COR-L47 (cell line): ENCODE measurements at regions not wholly inside any gene's neighbourhood (a gene's known extent, or its start where the extent isn't known, plus 50 kb on each side); places are given as distances from the start of the nearest gene placed in this dataset.

Experiments used
- DNase-seq: peaks from one replicate; lab custom pipeline; 2025; lab: John Stamatoyannopoulos, UW

DNA sequence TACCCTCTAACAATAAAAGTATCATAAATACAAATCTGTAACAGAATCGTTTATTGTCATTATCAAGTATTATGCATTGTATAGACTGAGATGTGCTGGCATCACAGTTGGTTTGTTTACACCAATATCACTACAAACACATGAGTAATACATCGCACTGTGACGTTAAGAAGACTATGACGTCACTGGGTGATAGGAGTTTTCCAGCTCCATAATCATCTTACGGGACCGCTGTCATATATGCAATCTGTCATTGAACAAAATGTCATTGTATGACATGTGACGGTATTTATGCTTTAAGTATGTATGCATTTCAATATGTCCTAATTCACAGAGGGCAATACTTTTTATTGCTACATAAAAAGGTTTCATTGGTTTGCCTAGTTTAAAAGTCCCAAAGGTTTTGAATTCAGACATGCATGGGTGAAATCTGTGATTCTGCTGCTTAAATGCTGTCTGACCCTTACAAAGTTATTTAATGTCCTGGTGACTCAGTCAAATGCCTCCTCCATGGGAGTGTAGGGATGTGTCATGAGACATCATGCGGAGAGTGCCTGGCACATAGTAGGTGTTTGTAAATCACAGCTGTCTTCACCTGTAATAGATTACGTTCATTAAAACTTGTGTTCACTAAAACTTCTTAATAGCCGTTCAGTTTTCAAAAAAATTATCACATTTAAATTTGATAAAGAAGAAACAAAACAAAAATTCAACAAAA is 160.7 kb upstream of the PDE10A start:
- DNase-seq, result no peak

DNA sequence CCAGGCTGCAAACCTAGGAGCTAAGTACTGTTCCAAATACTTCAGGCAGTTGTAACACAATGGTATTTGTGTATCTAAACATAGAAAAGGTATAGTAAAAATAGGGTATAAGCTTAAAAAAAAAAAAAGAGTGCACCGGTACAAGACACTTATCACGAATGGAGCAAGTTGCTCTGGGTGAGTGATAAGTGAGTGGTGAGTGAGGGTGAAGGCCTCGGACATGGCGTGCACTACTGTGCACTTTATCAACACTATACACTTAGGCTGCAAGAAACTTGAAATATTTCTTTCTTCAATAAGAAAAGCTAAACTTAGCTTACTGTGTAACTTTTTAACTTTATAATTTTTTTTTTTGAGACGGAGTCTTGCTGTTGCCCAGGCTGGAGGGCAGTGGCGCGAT is 159.5 kb upstream of the PDE10A start:
- no peak for DNase-seq

DNA sequence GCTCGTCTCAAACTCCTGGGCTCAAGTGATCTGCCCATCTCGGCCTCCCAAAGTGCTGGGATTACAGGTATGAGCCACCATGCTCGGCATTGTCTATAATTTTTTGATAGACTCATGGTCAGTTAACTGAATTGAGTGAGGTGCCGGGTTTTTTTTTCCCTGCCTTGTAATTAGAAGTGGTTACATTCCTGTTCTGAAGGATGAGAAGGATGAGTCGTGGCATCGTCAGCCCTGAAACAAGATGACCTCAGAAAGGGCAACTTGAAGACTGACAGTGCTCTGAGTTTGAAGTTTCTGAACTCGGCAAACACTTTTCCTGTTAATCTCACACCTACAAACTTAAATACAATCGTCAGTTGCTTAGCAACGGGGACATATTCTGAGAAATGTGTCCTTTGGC is 158.7 kb upstream of the PDE10A start:
- no peak for DNase-seq

DNA sequence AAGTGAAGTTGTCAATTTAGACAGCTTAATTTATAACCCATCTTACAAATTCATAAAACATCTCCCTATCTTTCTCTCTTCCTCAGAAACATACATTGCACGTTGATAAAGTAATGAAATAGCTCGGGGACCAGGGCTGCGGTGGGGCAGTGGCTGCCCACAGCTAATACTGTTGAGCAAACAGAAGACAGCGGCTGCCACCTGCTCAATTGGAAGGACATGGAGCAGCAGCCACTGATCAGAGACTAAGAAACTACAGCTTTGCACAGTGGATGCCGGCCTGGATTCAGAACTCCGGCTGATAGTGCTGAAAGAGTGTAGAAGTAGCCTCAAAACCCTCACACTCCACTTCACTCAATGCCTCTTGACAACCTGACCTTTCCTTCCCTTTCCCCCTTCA is 157.9 kb upstream of the PDE10A start:
- no peak for DNase-seq

DNA sequence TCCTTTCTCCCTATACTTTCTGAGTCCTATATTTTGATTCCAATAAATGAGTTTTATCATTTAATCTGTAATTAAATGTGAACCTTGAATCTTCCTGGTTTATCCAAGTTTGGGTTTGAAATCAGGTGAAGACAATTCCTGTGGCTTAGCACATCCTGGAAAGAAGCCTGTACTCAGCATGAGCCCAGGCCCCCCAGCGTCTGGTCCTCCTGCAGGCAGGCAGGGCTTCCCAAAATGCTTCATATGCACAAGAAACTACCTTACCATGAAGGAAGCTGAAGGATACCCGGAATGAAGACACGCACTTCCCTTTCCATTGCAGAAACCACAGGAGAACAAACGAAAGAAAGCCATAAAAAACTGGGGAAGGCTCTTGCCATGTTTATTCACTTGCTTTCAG is 157.4 kb upstream of the PDE10A start:
- DNase-seq, result no peak

DNA sequence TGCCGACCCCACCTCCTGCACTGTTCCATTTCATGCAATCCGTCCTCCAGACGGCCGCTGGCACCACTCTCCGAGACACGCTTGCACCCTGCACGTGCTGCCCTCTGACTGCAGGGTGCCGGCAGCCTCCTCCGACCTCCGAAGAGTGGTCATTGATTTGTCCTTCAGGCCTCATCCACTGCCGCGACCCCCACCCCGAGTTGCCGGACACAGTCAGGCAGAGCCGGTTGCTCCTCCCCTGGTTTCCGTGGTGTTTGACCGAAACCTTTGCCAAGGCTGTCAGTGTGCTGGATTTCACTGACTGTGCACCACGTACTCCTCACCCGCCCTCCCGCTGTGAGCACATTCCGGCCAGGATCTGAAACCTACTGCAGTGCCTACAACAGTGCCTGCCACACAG is 156.4 kb upstream of the PDE10A start:
- no peak for DNase-seq

DNA sequence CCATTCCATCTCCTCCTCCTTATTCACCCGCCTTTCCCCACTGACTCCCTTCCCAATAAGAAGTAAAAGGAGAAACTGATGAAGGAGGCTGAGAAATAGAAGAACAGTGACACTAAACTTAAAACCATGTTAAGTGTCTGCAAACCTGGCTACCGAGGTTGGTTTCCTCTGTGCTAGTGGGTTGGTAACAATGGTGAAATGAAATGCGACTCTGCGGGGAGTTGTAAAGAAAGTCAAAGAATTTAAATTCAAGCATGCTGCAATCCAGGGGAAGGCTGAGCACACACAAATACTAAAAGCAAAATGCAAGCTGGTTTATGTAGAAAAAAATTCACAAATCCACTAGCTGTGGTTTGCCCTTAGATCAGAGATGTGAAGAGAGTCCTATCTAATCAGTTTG is 155.2 kb upstream of the PDE10A start:
- DNase-seq, result no peak

DNA sequence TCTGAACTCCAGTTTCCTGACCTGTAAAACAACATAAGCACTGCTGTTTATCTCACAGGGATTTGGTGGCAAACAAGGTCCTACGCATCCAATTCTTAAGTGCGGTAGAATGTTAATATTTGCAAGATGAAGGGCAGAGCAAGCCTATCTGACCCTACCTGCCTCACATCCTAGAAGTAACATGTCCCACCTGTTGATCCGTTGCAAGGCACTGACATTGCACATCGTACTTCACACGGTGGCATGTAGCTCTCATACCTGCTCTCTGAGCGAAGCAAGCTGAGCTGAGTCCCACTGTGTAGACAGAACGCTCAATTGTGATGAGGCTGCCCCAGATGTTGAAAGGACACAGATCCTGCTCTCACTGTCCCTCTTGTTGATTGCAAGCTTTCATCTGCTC is 154.7 kb upstream of the PDE10A start:
- no peak for DNase-seq

DNA sequence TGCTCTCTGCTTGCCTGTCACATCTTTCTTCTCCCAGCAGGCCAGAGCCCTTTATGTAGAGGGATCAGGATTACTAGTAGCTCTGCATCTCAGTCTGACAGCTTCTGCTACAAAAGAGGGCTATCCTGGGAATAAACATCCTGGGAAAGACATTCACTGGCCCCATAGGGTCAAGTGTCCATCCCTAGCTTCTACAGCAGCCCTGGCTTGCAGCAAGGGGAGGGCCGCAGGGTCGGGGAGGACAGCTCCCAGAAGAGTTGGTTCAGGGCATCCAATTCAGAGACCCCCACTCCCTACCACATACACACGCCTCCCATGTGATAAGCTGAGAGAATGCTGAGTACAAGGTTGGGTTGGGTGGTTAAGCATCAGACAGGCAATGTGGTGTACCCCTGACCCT is 154.1 kb upstream of the PDE10A start:
- no peak for DNase-seq

DNA sequence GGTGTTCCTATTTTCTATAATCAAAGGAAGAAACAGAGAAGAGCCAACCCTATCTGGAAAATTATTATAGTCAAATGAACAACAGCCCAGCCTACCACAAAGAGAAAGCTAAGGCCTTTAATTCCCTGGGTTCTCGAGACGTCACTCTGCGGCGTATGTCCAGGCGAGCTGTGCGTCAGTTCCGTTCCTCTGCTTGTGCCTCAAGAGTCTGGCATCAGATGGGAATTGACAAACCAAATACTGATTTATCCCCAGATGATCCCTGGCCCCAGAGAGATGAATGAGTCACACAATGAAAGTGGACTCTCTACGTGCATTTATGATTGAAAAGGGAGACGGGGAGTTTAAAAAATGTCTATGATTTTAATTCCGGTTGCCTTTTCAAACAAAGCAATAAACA is 151.6 kb upstream of the PDE10A start:
- DNase-seq, result no peak

DNA sequence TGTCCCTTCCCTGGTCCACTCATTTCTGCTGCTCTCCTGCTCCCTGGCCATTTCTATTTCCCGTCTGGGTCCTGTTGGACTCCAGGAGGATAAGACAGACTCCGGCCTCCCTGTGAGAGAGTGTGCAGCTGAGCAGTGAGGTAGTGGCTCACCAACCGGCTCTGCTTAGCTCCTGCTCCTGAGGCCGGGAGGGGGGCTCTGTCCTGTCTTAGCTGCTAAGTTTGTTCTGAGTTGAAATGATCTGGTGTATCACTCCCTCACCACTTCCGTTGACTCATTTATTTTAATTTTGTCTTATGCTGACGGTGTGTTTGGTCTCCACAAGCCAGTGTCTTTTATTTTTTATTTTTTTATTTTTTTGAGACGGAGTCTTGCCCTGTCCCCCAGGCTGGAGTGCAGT is 148.5 kb upstream of the PDE10A start:
- no peak for DNase-seq

DNA sequence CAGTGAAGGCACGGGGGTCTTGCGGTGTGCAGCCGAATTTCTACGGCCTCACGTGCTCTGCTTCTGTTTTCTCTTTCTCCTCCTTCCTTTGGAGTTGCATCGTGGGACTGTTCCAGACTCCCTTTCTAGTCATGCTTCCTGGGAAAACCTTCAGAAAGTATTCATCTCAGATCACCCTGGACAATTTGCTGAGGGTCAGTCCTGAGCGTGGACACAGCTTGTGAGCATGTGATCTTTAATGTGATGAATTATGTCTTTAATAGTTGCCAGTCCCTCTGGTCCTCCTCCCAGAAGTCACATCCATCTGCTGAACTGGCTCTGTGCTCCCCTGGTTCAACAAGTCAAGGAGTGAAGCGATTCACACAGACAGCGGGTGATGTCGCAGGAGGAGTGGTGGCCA is 145.0 kb upstream of the PDE10A start:
- DNase-seq, result no peak

DNA sequence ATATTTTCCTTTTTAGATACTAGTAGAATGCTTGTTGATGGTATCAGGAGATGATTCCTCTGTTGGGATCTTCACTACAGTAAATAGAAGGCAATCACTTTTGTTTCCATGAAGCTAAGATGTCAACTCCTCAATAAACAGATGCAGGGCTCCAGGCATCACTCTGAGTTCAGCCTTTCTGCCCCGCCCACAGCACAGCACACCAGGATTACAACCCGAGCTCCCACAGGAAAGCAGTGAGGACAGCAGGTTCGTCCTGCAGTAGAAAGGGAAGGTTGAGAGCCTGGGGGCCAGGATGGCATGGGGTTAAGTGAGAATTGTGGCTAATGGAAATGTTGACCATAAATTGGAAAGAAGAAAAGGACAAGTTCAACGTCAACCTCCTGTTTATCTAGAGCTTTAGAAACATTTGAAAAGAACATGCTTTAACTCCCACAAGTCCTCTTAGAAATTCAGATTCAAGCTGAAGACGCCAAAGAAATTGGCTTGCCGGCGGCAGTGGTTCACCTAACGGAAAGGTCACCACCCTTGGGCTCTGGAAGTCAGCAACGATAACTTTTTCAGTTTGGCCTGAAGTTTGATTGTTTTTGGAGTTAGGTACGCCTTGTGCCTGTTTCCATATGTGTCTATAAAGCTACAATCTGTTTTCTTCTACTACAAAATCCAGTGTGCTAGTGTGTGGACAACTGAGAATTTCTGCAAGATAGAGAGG is 144.4 kb upstream of the PDE10A start:
- no peak for DNase-seq

DNA sequence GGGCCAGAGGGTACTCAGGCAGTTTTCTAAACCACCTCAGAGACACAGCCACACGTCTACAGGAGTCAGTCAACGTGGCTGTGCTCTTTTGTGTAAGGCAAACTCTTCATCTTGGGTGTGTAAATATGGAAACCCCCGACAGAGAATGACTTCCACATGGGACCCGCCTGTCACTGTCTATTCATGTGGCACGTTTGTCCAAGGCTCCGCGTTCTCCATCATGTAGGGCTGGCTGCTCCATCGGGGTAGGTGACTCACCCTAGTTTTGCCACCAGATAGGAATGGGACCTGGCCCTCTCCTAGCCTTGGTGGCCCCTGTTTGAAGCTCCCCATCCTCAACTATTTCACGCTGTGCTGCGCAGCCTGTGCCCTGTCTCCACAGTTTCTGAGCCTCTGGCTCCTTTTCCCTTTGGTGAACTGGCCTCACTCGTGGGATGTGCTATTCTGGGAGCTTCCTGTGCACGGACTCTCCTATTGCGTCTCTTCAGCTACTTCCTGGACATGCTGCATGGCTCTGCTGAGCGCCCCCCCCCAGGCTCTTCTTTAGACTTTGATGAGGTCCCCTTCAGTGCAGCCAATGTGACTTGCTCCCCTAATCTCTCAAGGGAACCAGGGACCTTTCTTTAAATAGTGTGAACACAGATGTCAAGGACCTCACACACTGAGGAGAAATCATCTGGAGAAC is 143.2 kb upstream of the PDE10A start:
- no peak for DNase-seq

DNA sequence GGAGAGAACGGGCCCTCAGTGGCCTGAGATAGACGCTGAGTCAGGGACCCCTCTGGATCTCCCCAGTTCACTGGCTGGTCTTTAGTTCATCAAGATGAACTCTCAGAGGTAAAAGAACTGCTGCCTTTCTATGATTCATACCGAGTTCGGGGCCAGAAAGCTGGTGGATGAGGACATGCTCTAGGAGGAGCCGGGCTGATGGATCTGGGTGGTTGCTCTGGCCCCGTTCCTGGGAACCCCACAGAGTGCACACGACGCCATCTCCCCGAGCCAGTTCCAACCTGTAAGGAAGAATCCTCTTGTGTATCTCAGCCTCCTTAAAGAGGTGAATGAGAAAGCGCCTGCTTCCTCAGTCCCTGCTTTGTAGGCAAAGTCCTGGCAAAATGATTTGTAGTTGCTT is 142.6 kb upstream of the PDE10A start:
- DNase-seq, result no peak

DNA sequence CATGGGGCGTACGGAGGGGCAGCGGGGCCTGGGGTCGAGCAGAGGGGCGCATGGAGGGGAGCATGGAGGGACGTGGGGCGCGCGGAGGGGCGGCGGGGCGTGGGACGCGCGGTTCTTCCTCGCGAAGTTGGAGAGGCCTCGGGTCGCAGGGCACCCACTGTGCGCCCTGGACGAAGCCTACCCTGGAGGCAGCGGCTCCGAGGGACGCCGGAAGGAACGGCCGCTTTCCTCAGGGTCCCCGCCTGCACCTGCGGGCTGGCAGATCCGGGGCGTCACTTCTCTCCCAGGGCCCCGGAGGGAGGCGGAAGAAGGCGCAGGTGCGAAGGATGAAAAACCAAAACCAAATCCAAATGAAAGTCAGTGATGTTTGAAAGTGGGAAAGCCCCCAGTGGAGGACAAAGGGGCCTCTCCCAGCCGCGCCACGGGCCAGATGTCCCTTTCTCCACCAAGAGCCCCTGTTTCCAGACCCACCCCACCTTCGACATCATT is 142.1 kb upstream of the PDE10A start:
- no peak for DNase-seq

DNA sequence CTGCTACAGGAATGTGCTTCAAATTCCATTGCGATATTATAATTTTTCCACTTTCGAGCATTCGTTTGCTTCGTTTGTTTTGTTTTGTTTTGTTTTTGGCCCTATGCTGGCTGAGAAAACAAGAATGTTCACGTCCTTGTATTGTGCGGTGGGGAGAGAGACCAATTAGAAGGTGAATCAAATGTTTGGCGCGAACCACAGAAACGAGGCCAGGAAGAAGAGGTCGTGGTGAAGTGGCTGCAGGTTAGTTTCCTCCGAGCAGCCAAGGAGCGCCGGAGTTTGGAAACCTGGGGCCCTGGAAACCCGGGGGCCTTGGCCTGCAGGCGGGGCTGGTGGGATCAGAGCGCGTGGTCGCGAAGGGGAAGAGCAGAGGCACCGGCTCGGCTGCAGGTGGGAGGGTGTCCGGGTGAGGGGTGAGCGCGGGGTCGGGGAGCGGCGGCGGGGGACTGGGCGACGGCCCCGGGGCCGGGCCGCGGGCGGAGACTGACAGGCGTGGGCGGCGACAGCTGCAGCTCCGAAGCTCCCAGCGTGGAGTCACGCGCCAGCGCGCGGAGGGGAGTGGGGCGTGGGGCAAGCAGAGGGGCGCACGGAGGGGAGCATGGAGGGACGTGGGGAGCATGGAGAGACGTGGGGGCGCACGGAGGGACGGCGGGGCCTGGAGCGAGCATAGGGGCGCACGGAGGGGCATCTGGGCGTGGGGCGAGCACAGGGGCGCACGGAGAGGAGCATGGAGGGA is 141.5 kb upstream of the PDE10A start:
- no peak for DNase-seq

DNA sequence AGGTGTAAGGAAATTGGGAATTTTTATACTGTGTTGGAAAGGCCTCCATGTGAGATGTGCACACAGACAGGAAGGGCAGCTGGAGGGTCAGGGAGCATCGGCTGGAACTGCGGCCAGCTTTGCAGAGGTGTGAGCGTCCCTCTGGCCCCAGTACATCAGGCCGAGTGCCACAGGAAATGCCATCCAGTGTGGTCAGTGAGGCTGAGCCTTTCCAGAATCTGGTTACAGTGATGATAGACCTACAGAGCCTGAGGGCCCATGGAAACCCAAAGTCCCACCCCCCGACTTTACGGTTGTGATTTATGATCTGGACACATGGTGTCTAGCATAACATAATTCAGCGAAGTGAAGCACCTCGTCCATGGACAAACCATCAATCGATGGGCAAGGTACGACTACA is 137.3 kb upstream of the PDE10A start:
- DNase-seq, result no peak

DNA sequence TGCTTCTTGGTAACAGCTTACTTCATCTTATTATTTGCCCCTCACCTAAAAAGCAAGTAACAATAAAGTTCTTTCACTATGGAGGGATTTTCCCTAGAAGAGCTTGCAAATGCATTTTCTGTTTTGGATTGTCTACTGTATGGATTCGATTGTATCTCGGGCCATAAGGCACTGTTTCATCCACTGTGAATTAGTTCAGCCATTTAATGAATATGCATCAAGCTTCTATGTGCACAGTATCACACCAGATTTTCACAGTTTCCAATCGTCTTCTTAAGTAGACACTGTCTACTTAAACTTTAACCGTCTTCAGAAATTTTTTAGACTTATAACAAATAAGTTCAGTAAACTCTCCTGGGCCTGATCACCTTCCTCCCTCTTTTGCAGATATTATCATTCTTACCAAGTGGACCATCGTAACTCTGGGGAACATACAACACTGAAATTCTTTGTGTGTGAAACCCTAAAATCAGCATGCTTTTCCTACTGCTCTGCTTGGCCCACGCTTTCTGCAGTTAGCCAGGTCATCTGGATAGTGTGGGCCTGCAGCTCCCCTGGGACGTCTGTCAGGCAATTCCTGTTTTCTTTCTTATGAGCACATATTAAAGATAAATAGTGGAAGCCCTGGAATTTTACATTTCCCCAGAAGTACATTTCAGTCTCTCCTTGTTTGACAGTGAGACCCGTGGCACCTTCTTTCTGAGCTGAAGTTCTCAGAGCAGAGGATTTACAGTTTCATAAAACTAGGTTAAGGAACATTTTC is 136.5 kb upstream of the PDE10A start:
- no peak for DNase-seq

DNA sequence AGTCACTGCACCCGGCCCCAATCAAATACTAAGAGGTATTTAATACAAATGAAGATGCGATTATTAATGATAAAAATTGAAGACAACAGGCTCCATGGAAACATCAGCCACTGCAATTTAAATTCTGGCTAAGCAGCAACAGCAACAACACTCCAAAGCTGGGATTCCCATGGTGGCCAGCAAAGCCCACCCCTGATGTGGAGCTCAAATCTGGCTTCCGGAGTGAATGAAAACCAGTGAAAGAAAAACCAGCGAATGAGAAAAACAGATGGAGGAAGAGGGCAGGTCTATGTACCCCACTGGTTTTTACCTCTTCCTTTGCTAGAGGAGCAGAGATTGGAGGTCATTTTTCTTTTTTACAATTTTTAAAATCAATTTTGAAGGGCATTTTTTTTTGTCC is 135.9 kb upstream of the PDE10A start:
- no peak for DNase-seq

DNA sequence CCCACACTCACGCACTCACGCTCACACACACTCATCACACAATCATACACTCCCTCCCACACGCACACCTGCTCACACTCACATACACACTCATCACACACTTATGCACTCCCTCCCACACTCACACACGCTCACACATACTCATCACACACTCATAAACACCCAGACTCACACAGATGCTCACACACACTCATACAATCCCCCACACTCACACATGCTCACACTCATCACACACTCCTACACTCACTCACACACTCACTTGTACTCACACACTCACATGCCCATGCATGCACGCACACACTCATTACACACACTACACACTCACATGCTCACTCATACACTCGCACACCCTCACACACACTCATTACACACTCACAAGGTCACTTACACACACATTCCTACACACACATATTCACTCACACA is 131.1 kb upstream of the PDE10A start:
- no peak for DNase-seq
